ENCODE measurements at regions not wholly inside any gene's neighbourhood (a gene's known extent, or its start where the extent isn't known, plus 50 kb on each side); places are given as distances from the start of the nearest gene placed in this dataset.

- Histone ChIP-seq H2AFZ (ENCODE audit: insufficient read depth, low read depth, low read length, poor library complexity, severe bottlenecking) (no peak overlapping the region), H3K4me3 (ENCODE audit: control extremely low read depth in 1 of 5, extremely low read depth in 1 of 5, insufficient read depth in 1 of 5, low read depth in 2 of 5, low read length in 4 of 5) (no peak overlapping the region), H3K27ac (ENCODE audit: low read length in 2 of 2) (no peak overlapping the region), H3K9ac (ENCODE audit: low read length) (no peak overlapping the region), H3K4me2 (replicated peaks; ENCODE audit: low read depth, low read length, poor library complexity, severe bottlenecking) (no peak overlapping the region), H3K36me3 (replicated peaks in 1 of 2; ENCODE audit: control extremely low read depth in 1 of 2, control insufficient read depth in 1 of 2, extremely low read depth in 1 of 2, insufficient read depth in 2 of 2, low read length in 1 of 2) (no peaks in the 10 kb centered on the region), H3K79me2 (ENCODE audit: control insufficient read depth, insufficient read depth, low read length) (peaks cover 11% of the 10 kb centered on the region), H3K4me1 (ENCODE audit: control insufficient read depth in 2 of 2, insufficient read depth in 2 of 2, low read length in 2 of 2) (peaks cover 0 to 2% of the 10 kb centered on the region in 2 donors), H4K20me1 (ENCODE audit: control insufficient read depth, insufficient read depth, low read length, poor library complexity, severe bottlenecking) (no peaks in the 10 kb centered on the region), H3K9me3 (ENCODE audit: control extremely low read depth in 1 of 3, control insufficient read depth in 2 of 3, insufficient read depth in 1 of 3, low read length in 2 of 3) (no peaks in the 10 kb centered on the region), H3K27me3 (replicated peaks in 1 of 4; ENCODE audit: control extremely low read depth in 1 of 4, control insufficient read depth in 3 of 4, insufficient read depth in 4 of 4, low read length in 3 of 4) (no peaks in the 10 kb centered on the region)
- intact Hi-C loops (cut with micrococcal nuclease), result no loop called here
- no peak overlapping the region for H3K4me3 Mint-ChIP-seq
- CTCF ChIA-PET, result no interaction called here
- no peaks in the 10 kb centered on the region for H3K9me3 Mint-ChIP-seq (ENCODE audit: insufficient read depth)
- TF ChIP-seq CTCF (IDR thresholded peaks at IDR 0.05) (no peak), EZH2 (IDR thresholded peaks at IDR 0.05; ENCODE audit: borderline replicate concordance, insufficient read depth, low read depth, low read length, poor library complexity, severe bottlenecking) (no peak)
- peaks cover 6% of the 10 kb centered on the region for H3K4me1 Mint-ChIP-seq
- H3K27me3 Mint-ChIP-seq, result peaks cover 4% of the 10 kb centered on the region
- DNase-seq (no peak), ATAC-seq (ENCODE audit: low read depth) (no peak)
- H3K27ac Mint-ChIP-seq, result no peak overlapping the region
- whole genome bisulfite sequencing (ENCODE audit: insufficient coverage), result 94% methylated on average over 2 of the region's 2 CpGs
- POLR2A ChIA-PET, result no interaction called here
Measured at GRCh38 chr7:86972072-86972471, 87.4 kb downstream of the ELAPOR2 start.

GRCh38 chr7:86970986-86971385 lies 88.5 kb downstream of the ELAPOR2 start:
- DNase-seq, result no peak
- Histone ChIP-seq H3K4me3 (ENCODE audit: control extremely low read depth in 1 of 5, extremely low read depth in 1 of 5, insufficient read depth in 1 of 5, low read depth in 2 of 5, low read length in 4 of 5) (no peak overlapping the region), H2AFZ (ENCODE audit: insufficient read depth, low read depth, low read length, poor library complexity, severe bottlenecking) (no peak overlapping the region), H3K36me3 (replicated peaks in 1 of 2; ENCODE audit: control extremely low read depth in 1 of 2, control insufficient read depth in 1 of 2, extremely low read depth in 1 of 2, insufficient read depth in 2 of 2, low read length in 1 of 2) (no peaks in the 10 kb centered on the region), H4K20me1 (ENCODE audit: control insufficient read depth, insufficient read depth, low read length, poor library complexity, severe bottlenecking) (no peaks in the 10 kb centered on the region), H3K4me1 (ENCODE audit: control insufficient read depth in 2 of 2, insufficient read depth in 2 of 2, low read length in 2 of 2) (peaks cover 0 to 7% of the 10 kb centered on the region in 2 donors), H3K4me2 (replicated peaks; ENCODE audit: low read depth, low read length, poor library complexity, severe bottlenecking) (no peak overlapping the region), H3K79me2 (ENCODE audit: control insufficient read depth, insufficient read depth, low read length) (peaks cover under 1% of the 10 kb centered on the region), H3K9ac (ENCODE audit: low read length) (no peak overlapping the region), H3K27ac (ENCODE audit: low read length in 2 of 2) (no peak overlapping the region), H3K9me3 (ENCODE audit: control extremely low read depth in 1 of 3, control insufficient read depth in 2 of 3, insufficient read depth in 1 of 3, low read length in 2 of 3) (no peaks in the 10 kb centered on the region), H3K27me3 (replicated peaks in 1 of 4; ENCODE audit: control extremely low read depth in 1 of 4, control insufficient read depth in 3 of 4, insufficient read depth in 4 of 4, low read length in 3 of 4) (no peaks in the 10 kb centered on the region)
- peaks cover 4% of the 10 kb centered on the region for H3K27me3 Mint-ChIP-seq
- no peaks in the 10 kb centered on the region for H3K9me3 Mint-ChIP-seq (ENCODE audit: insufficient read depth)
- intact Hi-C loops (cut with micrococcal nuclease), result no loop called here
- no peak overlapping the region for H3K27ac Mint-ChIP-seq
- ChIA-PET POLR2A (no interaction called here), CTCF (no interaction called here)
- no CpG with 5 or more reads among the region's 2 CpGs for WGBS (ENCODE audit: insufficient coverage)
- TF ChIP-seq CTCF (IDR thresholded peaks at IDR 0.05), result no peak
- TF ChIP-seq EZH2 (IDR thresholded peaks at IDR 0.05; ENCODE audit: borderline replicate concordance, insufficient read depth, low read depth, low read length, poor library complexity, severe bottlenecking), result no peak
- no peak overlapping the region for H3K4me3 Mint-ChIP-seq
- peaks cover 8% of the 10 kb centered on the region for H3K4me1 Mint-ChIP-seq
- ATAC-seq (ENCODE audit: low read depth), result no peak
